ENCODE measurements at regions not wholly inside any gene's neighbourhood (a gene's known extent, or its start where the extent isn't known, plus 50 kb on each side); places are given as distances from the start of the nearest gene placed in this dataset.

- H3K4me1 Mint-ChIP-seq (ENCODE audit: low read depth, unreplicated experiment) = peaks cover 1% of the 10 kb centered on the region
- H3K36me3 Mint-ChIP-seq (ENCODE audit: unreplicated experiment) = no peaks in the 10 kb centered on the region
Observed at GRCh38 chr17:71313866-71314265, 807.0 kb upstream of the SOX9 start.

GRCh38 chr17:71315568-71315967, 805.3 kb upstream of the SOX9 start:
- DNase-seq = no peak
- Mint-ChIP-seq H3K27ac (ENCODE audit: unreplicated experiment) (no peak overlapping the region), H3K36me3 (ENCODE audit: unreplicated experiment) (no peaks in the 10 kb centered on the region), H3K4me1 (ENCODE audit: low read depth, unreplicated experiment) (peaks cover 1% of the 10 kb centered on the region), H3K9me3 (ENCODE audit: unreplicated experiment) (no peaks in the 10 kb centered on the region), H3K4me3 (ENCODE audit: unreplicated experiment) (no peak overlapping the region), H3K27me3 (ENCODE audit: unreplicated experiment) (no peaks in the 10 kb centered on the region)
- TF ChIP-seq CTCF (IDR thresholded peaks at IDR 0.05; ENCODE audit: partially characterized antibody, unreplicated experiment) = no peak

More at GRCh38 chr17:71313866-71314265, 807.0 kb upstream of the SOX9 start:
- H3K27ac Mint-ChIP-seq (ENCODE audit: unreplicated experiment) = no peak overlapping the region
- H3K27me3 Mint-ChIP-seq (ENCODE audit: unreplicated experiment) = no peaks in the 10 kb centered on the region
- no peaks in the 10 kb centered on the region for H3K9me3 Mint-ChIP-seq (ENCODE audit: unreplicated experiment)
- no peak for TF ChIP-seq CTCF (IDR thresholded peaks at IDR 0.05; ENCODE audit: partially characterized antibody, unreplicated experiment)
- DNase-seq = no peak
- no peak overlapping the region for H3K4me3 Mint-ChIP-seq (ENCODE audit: unreplicated experiment)

GRCh38 chr17:71316176-71316897, 804.5 kb upstream of the SOX9 start:
- Mint-ChIP-seq H3K27ac (ENCODE audit: unreplicated experiment) (no peak overlapping the region), H3K4me1 (ENCODE audit: low read depth, unreplicated experiment) (peaks cover 1% of the 10 kb centered on the region), H3K36me3 (ENCODE audit: unreplicated experiment) (no peaks in the 10 kb centered on the region), H3K27me3 (ENCODE audit: unreplicated experiment) (no peaks in the 10 kb centered on the region), H3K9me3 (ENCODE audit: unreplicated experiment) (no peaks in the 10 kb centered on the region), H3K4me3 (ENCODE audit: unreplicated experiment) (no peak overlapping the region)
- TF ChIP-seq CTCF (IDR thresholded peaks at IDR 0.05; ENCODE audit: partially characterized antibody, unreplicated experiment) = no peak
- no peak for DNase-seq

- no peaks in the 10 kb centered on the region for H3K27me3 Mint-ChIP-seq (ENCODE audit: unreplicated experiment)
- DNase-seq = no peak
- no peak for TF ChIP-seq CTCF (IDR thresholded peaks at IDR 0.05; ENCODE audit: partially characterized antibody, unreplicated experiment)
- H3K4me1 Mint-ChIP-seq (ENCODE audit: low read depth, unreplicated experiment) = peaks cover 1% of the 10 kb centered on the region
- H3K9me3 Mint-ChIP-seq (ENCODE audit: unreplicated experiment) = no peaks in the 10 kb centered on the region
- no peaks in the 10 kb centered on the region for H3K36me3 Mint-ChIP-seq (ENCODE audit: unreplicated experiment)
- no peak overlapping the region for H3K27ac Mint-ChIP-seq (ENCODE audit: unreplicated experiment)
- H3K4me3 Mint-ChIP-seq (ENCODE audit: unreplicated experiment) = no peak overlapping the region
Observed at GRCh38 chr17:71320009-71320796, 800.6 kb upstream of the SOX9 start.

- Mint-ChIP-seq H3K4me3 (ENCODE audit: unreplicated experiment) (no peak overlapping the region), H3K27me3 (ENCODE audit: unreplicated experiment) (no peaks in the 10 kb centered on the region), H3K4me1 (ENCODE audit: low read depth, unreplicated experiment) (no peaks in the 10 kb centered on the region), H3K9me3 (ENCODE audit: unreplicated experiment) (peaks cover 2% of the 10 kb centered on the region), H3K27ac (ENCODE audit: unreplicated experiment) (no peak overlapping the region), H3K36me3 (ENCODE audit: unreplicated experiment) (no peaks in the 10 kb centered on the region)
- DNase-seq = no peak
- TF ChIP-seq CTCF (IDR thresholded peaks at IDR 0.05; ENCODE audit: partially characterized antibody, unreplicated experiment) = no peak
Observed at GRCh38 chr17:71325117-71325516, 795.7 kb upstream of the SOX9 start.

Data from glutamatergic neuron (in vitro differentiated cells).